HG03066 (cell line): ENCODE measurements at regions not wholly inside any gene's neighbourhood (a gene's known extent, or its start where the extent isn't known, plus 50 kb on each side); places are given as distances from the start of the nearest gene placed in this dataset.

Experiments
- ATAC-seq: cut with Tn5 transposase; IDR thresholded peaks from one replicate; pipeline ENCODE4 v1.9.1; 2021; ENCODE audit warnings: low read depth; ENCODE audit not compliant: unreplicated experiment

- ATAC-seq: no peak
These were observed 443.8 kb upstream of the TGFBR2 start for GRCh38 chr3:30162579-30162978.

GRCh38 chr3:30166535-30166934, 439.9 kb upstream of the TGFBR2 start:
- no peak for ATAC-seq

DNA sequence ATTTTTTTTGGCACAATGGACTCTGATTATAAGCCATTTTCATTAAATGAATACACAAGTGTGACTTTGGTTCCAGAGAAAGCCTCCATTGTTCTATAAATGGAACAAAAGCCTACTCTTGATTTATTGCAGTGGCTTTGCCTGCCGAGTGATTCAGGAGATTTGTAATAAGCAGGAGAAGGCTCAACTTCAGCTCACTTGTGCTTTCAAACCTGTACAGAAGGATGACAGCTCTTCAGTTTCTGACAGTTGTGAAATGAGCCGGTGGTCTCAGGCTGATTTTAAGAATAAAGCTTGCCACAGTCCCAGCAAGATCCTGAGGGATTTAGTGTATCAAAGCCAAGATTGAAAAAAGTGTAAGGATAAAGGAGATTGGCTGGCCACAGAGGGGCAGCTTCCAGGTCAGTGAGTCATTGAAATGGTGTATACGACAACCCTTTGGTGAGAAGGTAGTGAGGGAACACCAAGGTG, 438.8 kb upstream of the TGFBR2 start:
- ATAC-seq: no peak

GRCh38 chr3:30169487-30169886, 436.9 kb upstream of the TGFBR2 start:
- no peak for ATAC-seq

- no peak for ATAC-seq
These were observed 435.5 kb upstream of the TGFBR2 start for GRCh38 chr3:30170681-30171438.

DNA sequence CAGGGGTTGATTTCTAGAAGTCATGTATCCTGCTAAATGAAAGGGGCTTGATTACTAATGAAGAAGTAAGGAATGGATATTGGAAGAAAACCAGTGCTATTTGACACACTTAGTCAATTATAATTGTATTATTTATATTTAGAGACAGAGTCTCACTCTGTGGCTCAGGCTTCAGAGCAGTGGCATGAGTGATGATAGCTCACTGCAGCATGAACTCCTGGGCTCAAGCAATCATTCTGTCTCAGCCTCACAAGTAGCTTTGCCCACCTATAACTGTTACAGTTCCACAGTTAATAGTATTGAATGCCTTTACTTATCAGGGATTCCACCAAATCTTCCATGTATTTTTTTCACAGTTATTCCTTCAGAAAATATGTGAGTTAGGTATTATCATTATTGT, 432.0 kb upstream of the TGFBR2 start:
- ATAC-seq: no peak

DNA sequence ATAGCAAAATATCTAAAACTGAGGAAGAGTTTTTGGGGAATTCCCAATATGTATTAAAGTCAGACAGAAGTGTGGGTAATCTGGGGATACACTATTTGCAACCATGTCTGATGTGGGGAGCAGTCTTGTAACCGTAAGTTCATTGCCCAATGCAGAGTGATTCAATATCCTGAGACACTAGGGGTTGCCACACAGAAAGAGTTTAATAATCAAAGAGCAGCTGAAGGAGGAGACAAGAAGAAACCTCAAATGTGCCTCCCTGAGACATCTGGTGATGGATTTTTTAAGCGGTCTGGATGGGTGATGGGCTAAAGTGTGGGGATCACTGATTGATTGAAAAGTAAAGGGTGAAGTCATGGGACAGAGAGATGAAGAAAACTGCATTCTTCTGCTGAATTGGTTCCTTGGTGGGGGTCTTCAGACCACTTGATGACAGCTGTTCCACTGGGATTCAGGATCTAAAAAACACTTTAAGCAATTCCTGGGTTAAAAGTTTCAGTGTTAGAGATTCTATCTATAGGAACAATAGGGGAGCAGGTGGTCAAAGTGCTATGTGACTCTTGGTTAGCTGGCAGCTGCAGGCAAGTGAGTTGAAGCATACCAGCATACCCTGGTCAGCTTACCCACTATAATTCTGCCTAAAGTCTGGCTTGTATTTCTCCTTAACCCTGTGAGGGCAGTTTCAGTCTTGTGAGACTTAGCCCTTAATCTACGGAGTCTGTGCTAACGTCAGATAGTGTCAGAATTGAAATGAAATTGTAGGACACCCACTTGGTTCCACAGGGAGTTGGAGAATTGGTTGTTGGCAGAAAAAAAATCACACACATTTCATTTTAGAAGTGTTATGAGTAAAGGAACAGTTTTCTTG, 425.9 kb upstream of the TGFBR2 start:
- no peak for ATAC-seq

- ATAC-seq: no peak
These were observed 425.3 kb upstream of the TGFBR2 start for GRCh38 chr3:30181178-30181465.

DNA sequence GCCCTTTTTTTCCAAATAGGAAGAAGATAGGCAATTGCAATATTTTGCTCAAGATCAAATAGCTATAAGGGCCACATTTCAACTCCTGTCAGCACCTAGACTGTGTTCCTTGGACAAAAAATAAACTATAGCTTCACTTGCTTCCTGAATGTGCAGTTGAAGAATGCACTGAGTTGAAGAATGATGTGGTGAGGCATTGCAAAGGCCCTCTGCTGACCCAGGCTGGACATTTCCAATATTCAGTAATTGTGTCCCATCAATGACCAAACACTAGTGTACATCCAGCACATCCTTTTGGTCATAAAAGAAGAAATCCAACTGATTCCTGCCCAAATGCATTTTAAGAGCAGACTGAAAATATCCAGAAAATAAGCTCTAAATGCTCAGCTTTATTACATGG, 424.8 kb upstream of the TGFBR2 start:
- no peak for ATAC-seq

DNA sequence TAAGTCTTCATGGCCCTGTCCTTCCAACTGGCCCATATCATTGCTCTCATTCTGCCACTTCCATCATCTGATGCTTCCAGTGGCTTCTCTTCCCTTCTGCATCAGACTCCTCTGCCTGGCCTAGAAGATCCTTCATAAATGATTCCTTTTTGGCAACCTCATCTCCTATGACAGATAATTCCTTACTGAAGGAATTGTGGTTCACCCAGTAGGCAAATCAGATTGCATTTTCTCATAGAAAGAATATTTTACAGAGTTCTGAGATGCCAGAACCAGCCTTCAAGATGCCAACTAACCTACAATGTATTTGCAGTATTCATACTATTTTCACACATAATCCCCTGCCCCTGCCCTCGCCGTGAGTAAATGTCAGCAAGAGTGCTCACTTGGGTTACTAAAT, 423.0 kb upstream of the TGFBR2 start:
- ATAC-seq: no peak

DNA sequence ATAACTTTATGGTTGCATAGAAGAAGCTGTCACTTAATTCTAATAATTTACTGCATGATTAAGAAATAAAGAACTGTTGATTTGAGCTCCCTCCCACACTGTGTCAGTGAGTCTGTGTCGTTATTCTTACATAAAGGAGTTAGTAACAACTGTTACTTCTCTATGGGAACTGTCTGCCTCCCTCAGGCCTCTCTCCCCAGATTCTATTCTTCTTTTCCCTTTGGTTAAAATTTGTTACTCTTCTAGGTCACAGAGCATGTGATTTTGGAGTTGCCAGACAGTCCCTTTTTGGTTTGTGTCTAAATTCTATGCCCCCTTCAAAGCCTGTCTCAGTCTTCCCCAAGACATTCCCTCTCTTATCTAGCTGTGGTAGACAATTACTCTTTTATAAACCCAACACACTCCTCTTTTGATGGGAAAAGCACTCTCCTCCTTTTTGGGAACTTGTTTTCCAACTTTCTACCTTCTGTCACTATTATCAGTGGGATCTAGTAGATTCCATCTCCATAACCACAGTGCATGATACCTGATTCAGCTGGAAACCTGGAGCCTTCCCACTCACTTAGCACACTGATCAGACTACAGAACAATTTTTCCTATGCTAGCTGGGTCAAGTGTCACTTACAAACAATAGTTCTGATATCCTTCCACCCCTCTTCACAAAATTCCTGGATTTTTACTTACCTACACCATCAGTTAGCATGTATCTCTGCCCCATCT, 422.1 kb upstream of the TGFBR2 start:
- ATAC-seq: no peak

- ATAC-seq: no peak
These were observed 420.5 kb upstream of the TGFBR2 start for GRCh38 chr3:30185872-30186271.

- ATAC-seq: no peak
These were observed 419.6 kb upstream of the TGFBR2 start for GRCh38 chr3:30186741-30187219.

DNA sequence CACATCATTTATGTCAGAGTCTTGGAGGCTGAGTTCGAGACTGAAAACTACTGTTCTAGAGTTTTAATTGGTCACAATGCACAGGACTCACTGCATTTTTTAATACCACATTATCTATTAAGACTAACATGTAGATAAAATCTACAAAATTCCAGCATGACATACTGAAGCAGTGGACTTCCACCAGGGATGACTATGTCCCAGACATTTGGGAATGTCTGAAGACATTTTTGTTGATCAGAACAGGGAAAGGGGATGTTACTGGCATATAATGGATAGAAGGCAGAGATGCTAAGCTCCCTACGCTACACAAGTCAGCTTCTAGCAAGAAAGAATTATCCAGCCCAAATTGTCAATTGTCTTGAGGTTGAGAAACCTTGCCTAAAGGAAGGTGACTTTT, 419.0 kb upstream of the TGFBR2 start:
- no peak for ATAC-seq

DNA sequence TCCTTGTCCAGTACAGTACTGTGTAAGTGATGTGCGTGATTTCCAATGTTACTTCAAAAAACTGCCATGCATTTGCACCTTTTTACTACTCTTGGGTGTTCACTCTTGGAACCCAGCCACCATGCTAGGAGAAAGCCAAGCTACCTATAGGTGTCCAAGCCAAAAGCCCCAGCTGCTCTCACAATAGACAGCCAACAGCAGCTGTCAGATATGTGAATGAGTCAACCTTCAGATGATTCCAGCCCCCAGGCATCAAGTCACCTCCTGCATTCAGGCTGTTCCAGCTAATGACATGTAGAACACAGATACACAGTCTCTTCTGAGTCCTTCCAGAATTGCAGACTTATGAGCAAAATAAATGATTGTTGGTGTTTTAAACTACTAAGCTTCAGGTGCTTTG, 417.7 kb upstream of the TGFBR2 start:
- ATAC-seq: no peak

DNA sequence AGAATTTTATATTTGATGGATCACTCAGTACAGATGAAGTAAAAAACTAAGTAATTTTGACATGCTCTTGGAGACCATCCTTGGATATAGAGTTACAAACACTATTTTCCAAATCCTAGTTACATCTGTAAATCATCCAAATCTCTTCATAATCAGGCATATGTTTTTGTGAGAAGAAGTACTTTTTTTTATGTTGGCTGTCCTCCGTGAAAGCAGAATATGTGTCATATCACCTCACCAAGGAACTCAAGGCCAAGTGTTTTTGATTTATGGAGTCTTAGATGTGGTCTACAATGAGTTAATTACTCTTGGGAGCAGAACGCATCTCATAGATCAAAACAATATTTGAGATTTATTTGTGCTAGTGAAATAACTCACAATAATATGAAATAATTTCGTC, 416.5 kb upstream of the TGFBR2 start:
- no peak for ATAC-seq

DNA sequence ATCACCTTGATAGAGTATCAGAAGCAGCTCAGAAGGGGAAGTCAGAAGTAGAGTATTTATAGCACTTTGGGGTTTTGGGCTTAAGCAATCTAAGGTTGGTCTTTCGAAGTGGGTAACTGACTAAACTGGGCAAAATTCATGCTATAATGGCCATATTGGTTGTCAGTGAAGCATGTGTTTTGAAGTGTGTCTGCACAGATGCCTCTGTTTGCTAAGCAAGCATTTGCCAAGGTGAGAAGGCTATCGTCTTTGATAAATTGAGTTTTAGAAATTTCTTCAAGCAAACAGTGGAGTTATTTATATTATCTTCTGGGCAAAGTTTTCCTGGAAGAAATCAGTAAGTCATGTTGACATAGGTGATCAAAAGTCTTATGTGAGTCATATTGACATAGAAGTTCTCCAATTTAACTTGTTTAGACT, 412.8 kb upstream of the TGFBR2 start:
- ATAC-seq: no peak

DNA sequence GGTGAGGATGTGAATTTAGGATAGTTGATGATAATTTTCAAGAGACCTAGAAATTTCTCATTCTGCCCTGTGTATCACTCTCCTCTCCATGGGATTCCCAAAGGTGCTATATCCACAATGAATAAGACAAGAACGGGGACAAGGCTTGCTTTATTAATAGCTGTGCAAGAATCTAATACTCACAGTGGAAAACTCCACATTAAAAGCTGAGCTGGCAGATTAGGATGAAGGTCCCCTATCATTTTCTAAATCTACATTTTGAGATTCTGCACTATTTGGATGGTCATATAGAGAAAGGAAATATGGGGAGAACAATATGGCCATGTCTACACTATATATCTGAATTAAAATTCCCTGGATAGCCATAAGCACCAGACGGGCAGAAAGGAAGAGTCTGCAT, 411.0 kb upstream of the TGFBR2 start:
- ATAC-seq: no peak

DNA sequence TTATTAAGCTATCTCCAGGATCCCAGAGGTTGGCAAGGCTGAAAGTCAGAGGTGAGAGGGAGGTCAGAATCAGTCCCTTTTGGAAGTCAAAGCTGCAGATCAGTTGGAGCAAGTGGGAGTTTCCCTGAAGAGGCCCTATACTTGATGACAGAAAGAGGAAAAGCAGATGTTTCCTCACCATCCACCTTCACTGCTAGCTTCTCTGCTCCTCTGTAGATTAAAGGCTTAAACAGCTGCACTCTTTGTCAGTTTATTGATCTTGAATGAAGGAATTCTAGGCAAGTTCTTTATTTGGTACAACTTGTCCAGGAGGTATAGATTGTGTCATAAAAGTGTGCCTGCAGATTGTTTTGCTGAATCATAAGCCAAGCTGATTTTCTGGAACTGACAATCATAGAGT, 408.2 kb upstream of the TGFBR2 start:
- ATAC-seq: no peak

DNA sequence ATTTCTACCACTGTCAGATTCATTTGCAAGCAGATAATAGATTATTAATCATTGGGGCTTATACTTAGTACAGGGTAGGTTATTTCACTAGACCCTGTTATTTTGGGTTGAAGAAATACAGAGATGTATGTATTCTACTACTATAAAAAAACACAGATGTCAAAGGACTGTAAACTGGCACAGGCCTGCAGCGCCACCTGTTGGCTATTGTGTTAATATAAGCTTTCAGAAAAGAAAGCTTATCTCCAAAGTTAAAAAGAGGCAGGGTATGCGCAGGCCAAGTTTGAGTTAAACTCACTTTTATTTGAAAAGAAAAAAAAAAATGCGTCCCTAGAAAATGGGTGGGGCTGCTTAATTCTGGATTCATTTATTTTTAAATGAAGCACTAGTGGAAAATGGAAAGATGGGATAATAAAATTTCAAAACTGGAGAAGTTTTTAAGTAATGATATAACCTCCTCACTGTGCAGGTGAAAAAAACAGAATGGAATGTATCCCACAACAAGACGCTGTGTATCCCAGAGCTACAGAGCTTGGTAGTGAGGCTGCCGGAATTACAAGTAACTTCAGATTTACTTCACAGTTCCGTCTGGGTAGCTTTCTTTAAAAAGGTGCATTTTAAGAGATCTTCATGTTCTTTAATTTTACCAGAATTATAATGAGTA, 407.2 kb upstream of the TGFBR2 start:
- no peak for ATAC-seq

DNA sequence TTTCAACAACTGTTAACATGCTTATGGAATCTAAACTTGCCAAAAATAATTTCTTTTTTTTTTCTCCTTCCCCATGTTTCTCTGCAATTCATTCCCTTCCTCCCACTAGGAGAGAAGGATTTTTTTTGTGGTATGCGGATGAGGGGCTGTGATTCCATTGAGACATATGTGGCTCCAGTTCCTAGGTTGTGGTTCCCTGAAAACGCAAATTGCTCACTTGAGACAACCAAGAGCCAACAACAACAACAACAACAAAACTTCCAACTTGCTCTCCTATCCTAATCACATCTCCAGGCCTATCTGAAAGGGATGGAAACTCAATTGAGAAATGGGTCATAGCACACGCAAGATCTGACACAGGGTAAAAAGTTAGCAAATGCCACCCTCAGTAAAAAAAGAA, 406.5 kb upstream of the TGFBR2 start:
- ATAC-seq: no peak
